Adrenal gland (tissue), 9 donors: ENCODE measurements at regions not wholly inside any gene's neighbourhood (a gene's known extent, or its start where the extent isn't known, plus 50 kb on each side); places are given as distances from the start of the nearest gene placed in this dataset.
"Not testable (repeated sequence)": the region's sequence is repeated elsewhere in the genome, so short reads cannot be mapped to it uniquely, and the experiment has no call there.

Experiments used
- DNase-seq, 7 donors: peaks; one replicate each; pipeline ENCODE4 v3.0.0-alpha.2; 2019 to 2020
- H3K27ac ChIP-seq, 5 donors: fragments of 200-600 bp; sonication (generic) in 4 of 5; 1 replicate in 3 of 5; 2 replicates in 2 of 5; pipeline versions ENCODE4 v1.5.1 to v1.8.0; 2016 to 2020; ENCODE audit warnings: mild to moderate bottlenecking in 1 of 5
- H3K27me3 ChIP-seq: fragments of 200-600 bp; 2 replicates; pipeline ENCODE4 v1.8.0; 2021
- H3K36me3 ChIP-seq, 2 donors: fragments of 200-600 bp; replicated peaks in 1 of 2; 1 replicate in 1 of 2; 2 replicates in 1 of 2; pipeline versions ENCODE4 v1.5.1 to v1.8.0; 2018 to 2022
- H3K4me1 ChIP-seq, 2 donors: fragments of 200-600 bp; replicated peaks in 1 of 2; 1 replicate in 1 of 2; 2 replicates in 1 of 2; pipeline versions ENCODE4 v1.5.1 to v1.8.0; 2018 to 2021
- H3K4me3 ChIP-seq, 4 donors: fragments of 200-600 bp; sonication (generic) in 3 of 4; one replicate each; pipeline ENCODE4 v1.5.1; 2016 to 2018
- H3K9me3 ChIP-seq, 3 donors: fragments of 200-600 bp; sonication (generic) in 1 of 3; replicated peaks in 1 of 3; 1 replicate in 2 of 3; 2 replicates in 1 of 3; pipeline versions ENCODE4 v1.5.1 to v1.8.0; 2016 to 2021
- POLR2A ChIP-seq, 2 donors: fragments of 450-650 bp; IDR thresholded peaks; one replicate each; pipeline ENCODE4 v1.6.1; 2017; ENCODE audit warnings: antibody characterized with exemption in 2 of 2, mild to moderate bottlenecking in 2 of 2, moderate library complexity in 1 of 2
- WGBS, 4 donors: extraction: QIAGEN DNeasy Blood & Tissue Kit in 2 of 4; methylation state at CpG; one replicate each; pipeline versions ENCODE4 v1.1.5 to v1.1.7; 2013 to 2017; 5-methylcytosine and 5-hydroxymethylcytosine counted together
- intact Hi-C, 2 donors: fragments of 100-400 bp; cut with DNase I; formaldehyde crosslinking; loops; one replicate each; pipeline versions ENCODE4 v1.14.1 to v1.15.0; 2022 to 2023
- TF ChIP-seq, protein P1 (sequence below), 6 experiments: fragments of 450-650 bp in 4 of 6; fragments of 200-600 bp in 2 of 6; sonication (generic) in 1 of 6; IDR thresholded peaks; 1 replicate in 5 of 6; 2 replicates in 1 of 6; pipeline versions ENCODE4 v1.5.1 to v1.8.0; 2016 to 2021; ENCODE audit warnings: antibody characterized with exemption in 6 of 6, mild to moderate bottlenecking in 2 of 6, moderate library complexity in 1 of 6
- donor health status: healthy with polysubstance abuse.
- donor health status: Bipolar disorder and iron deficiency.
- donor health status: DM: yes; HTN: yes; CAD: no.
- donor health status: DM: no; HTN: no; CAD: no.
- donor health status: DM: no; HTN: no; CAD: no.

- no peaks in the 10 kb centered on the region for H3K4me1 ChIP-seq
- no peaks in the 10 kb centered on the region for H3K36me3 ChIP-seq
- TF ChIP-seq, protein P1, sequence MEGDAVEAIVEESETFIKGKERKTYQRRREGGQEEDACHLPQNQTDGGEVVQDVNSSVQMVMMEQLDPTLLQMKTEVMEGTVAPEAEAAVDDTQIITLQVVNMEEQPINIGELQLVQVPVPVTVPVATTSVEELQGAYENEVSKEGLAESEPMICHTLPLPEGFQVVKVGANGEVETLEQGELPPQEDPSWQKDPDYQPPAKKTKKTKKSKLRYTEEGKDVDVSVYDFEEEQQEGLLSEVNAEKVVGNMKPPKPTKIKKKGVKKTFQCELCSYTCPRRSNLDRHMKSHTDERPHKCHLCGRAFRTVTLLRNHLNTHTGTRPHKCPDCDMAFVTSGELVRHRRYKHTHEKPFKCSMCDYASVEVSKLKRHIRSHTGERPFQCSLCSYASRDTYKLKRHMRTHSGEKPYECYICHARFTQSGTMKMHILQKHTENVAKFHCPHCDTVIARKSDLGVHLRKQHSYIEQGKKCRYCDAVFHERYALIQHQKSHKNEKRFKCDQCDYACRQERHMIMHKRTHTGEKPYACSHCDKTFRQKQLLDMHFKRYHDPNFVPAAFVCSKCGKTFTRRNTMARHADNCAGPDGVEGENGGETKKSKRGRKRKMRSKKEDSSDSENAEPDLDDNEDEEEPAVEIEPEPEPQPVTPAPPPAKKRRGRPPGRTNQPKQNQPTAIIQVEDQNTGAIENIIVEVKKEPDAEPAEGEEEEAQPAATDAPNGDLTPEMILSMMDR (IDR thresholded peaks at IDR 0.05) = no peak
- no peak for TF ChIP-seq POLR2A (IDR thresholded peaks at IDR 0.05)
- no peaks in the 10 kb centered on the region for H3K27me3 ChIP-seq
- no peak overlapping the region for H3K4me3 ChIP-seq
- no peak overlapping the region for H3K27ac ChIP-seq
- intact Hi-C loops = no loop called here
- DNase-seq = no peak
- H3K9me3 ChIP-seq = no peaks in the 10 kb centered on the region
Measured at GRCh38 chr16:60788631-60789030, 1247.6 kb downstream of the CDH8 start.

GRCh38 chr16:60776281-60776680, 1260.0 kb downstream of the CDH8 start:
- Histone ChIP-seq H3K9me3 (no peaks in the 10 kb centered on the region), H3K4me3 (no peak overlapping the region), H3K4me1 (no peaks in the 10 kb centered on the region), H3K27ac (no peak overlapping the region), H3K36me3 (no peaks in the 10 kb centered on the region), H3K27me3 (no peaks in the 10 kb centered on the region)
- DNase-seq = no peak
- WGBS, 4 donors = 70 to 78% (median 76%) methylated on average over 3 of the region's 3 CpGs
- intact Hi-C loops = no loop called here
- TF ChIP-seq, protein P1 (IDR thresholded peaks at IDR 0.05) = no peak
- no peak for TF ChIP-seq POLR2A (IDR thresholded peaks at IDR 0.05)

GRCh38 chr16:60771138-60771537, 1265.1 kb downstream of the CDH8 start:
- peak in 1 of 7 donors; percentile 0 for DNase-seq
- no peaks in the 10 kb centered on the region for H3K36me3 ChIP-seq
- H3K4me3 ChIP-seq = no peak overlapping the region
- intact Hi-C loops = no loop called here
- no peak overlapping the region for H3K27ac ChIP-seq
- no peak for TF ChIP-seq POLR2A (IDR thresholded peaks at IDR 0.05)
- TF ChIP-seq, protein P1 (IDR thresholded peaks at IDR 0.05) = no peak
- no peaks in the 10 kb centered on the region for H3K4me1 ChIP-seq
- H3K9me3 ChIP-seq = no peaks in the 10 kb centered on the region
- WGBS, 4 donors = 67 to 78% (median 75%) methylated on average over 4 of the region's 4 CpGs
- no peaks in the 10 kb centered on the region for H3K27me3 ChIP-seq

DNA sequence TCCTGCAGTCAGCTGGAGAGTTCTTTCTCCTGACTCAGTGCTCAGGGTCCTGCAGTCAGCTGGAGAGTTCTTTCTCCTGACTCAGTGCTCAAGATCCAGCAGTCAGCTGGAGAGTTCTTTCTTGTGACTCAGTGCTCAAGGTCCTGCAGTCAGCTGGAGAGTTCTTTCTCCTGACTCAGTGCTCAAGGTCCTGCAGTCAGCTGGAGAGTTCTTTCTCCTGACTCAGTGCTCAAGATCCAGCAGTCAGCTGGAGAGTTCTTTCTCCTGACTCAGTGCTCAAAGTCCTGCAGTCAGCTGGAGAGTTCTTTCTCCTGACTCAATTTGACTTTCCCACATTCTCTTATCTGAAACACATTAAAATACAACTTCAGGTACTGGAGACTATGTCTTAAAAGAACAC, 1265.9 kb downstream of the CDH8 start:
- intact Hi-C loops, DNase-seq, H3K27ac ChIP-seq, H3K9me3 ChIP-seq, H3K4me1 ChIP-seq, H3K27me3 ChIP-seq, H3K36me3 ChIP-seq, H3K4me3 ChIP-seq: not testable (repeated sequence)

DNA sequence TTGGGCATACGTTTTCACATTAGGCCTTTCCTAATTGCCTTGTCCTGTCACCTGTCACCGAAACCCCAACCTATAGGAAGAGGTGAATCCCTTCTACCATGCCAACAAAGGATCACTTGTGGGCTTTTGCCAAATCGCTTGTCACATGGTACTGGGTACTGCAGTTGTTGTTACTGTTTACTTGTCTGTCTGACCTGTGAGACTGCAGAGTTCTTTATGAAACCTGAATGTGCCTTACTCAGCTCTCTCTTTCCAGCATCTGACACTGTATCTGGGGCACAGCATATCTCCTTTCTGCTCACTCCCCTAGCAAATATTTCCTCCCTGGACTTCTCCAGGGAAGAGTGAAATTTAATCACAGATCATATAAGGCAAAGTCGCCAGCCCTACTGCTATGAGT, 1272.4 kb downstream of the CDH8 start:
- Histone ChIP-seq H3K36me3 (no peaks in the 10 kb centered on the region), H3K4me3 (no peak overlapping the region), H3K4me1 (no peaks in the 10 kb centered on the region), H3K27me3 (no peaks in the 10 kb centered on the region), H3K9me3 (no peaks in the 10 kb centered on the region), H3K27ac (no peak overlapping the region)
- WGBS, 4 donors = 70 to 84% (median 79%) methylated on average over 4 of the region's 4 CpGs
- TF ChIP-seq POLR2A (IDR thresholded peaks at IDR 0.05) = no peak
- TF ChIP-seq, protein P1 (IDR thresholded peaks at IDR 0.05) = no peak
- intact Hi-C loops = no loop called here
- DNase-seq = no peak
